ENCODE measurements at regions not wholly inside any gene's neighbourhood (a gene's known extent, or its start where the extent isn't known, plus 50 kb on each side); places are given as distances from the start of the nearest gene placed in this dataset.

DNA sequence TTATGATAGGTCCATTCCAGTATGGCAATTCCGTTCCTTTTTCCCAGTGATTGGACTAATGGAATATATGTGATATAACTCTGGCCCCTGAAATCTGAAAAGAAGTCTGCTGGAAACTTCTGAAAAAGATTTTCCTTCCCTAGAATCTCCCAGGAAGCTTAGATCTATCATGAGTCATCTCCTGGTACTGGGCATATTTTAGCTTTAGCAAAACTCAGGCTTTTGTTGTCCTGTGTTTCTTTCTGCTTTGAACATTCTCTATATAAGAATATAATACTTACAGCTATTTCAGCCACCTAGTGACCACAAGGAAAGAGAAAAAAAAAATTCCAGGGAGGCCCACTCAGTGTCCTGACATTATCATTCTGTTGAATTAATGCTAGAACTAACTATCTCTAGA, 597.2 kb upstream of the GRIA3 start:
- no peak for TF ChIP-seq EZH2phosphoT487 (IDR thresholded peaks at IDR 0.05; ENCODE audit: borderline replicate concordance, low read length)
- TF ChIP-seq, protein P1, sequence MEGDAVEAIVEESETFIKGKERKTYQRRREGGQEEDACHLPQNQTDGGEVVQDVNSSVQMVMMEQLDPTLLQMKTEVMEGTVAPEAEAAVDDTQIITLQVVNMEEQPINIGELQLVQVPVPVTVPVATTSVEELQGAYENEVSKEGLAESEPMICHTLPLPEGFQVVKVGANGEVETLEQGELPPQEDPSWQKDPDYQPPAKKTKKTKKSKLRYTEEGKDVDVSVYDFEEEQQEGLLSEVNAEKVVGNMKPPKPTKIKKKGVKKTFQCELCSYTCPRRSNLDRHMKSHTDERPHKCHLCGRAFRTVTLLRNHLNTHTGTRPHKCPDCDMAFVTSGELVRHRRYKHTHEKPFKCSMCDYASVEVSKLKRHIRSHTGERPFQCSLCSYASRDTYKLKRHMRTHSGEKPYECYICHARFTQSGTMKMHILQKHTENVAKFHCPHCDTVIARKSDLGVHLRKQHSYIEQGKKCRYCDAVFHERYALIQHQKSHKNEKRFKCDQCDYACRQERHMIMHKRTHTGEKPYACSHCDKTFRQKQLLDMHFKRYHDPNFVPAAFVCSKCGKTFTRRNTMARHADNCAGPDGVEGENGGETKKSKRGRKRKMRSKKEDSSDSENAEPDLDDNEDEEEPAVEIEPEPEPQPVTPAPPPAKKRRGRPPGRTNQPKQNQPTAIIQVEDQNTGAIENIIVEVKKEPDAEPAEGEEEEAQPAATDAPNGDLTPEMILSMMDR (IDR thresholded peaks at IDR 0.05; ENCODE audit: low read depth, low read length, poor library complexity, severe bottlenecking), result no peak
